ENCODE measurements at regions not wholly inside any gene's neighbourhood (a gene's known extent, or its start where the extent isn't known, plus 50 kb on each side); places are given as distances from the start of the nearest gene placed in this dataset.

GRCh38 chr2:147224070-147224469, 620.8 kb upstream of the ACVR2A start:
- H3K4me3 ChIP-seq (ENCODE audit: low read depth, low read length): no peak overlapping the region
- H3K36me3 ChIP-seq (ENCODE audit: insufficient read depth, low read length): no peaks in the 10 kb centered on the region
- H3K27ac ChIP-seq (ENCODE audit: low read depth, low read length): no peak overlapping the region
- no peaks in the 10 kb centered on the region for H3K4me1 ChIP-seq (ENCODE audit: control insufficient read depth, insufficient read depth, low read length, unreplicated experiment)
- no peaks in the 10 kb centered on the region for H3K79me2 ChIP-seq (ENCODE audit: control insufficient read depth, insufficient read depth, low read length, unreplicated experiment)
- no peak overlapping the region for H2AFZ ChIP-seq (ENCODE audit: low read length, unreplicated experiment)
- no peaks in the 10 kb centered on the region for H3K27me3 ChIP-seq (ENCODE audit: insufficient read depth, low read length)

GRCh38 chr2:147223553-147224060, 621.2 kb upstream of the ACVR2A start:
- no peaks in the 10 kb centered on the region for H3K36me3 ChIP-seq (ENCODE audit: insufficient read depth, low read length)
- no peak overlapping the region for H3K4me3 ChIP-seq (ENCODE audit: low read depth, low read length)
- H3K4me1 ChIP-seq (ENCODE audit: control insufficient read depth, insufficient read depth, low read length, unreplicated experiment): no peaks in the 10 kb centered on the region
- no peaks in the 10 kb centered on the region for H3K79me2 ChIP-seq (ENCODE audit: control insufficient read depth, insufficient read depth, low read length, unreplicated experiment)
- H3K27ac ChIP-seq (ENCODE audit: low read depth, low read length): no peak overlapping the region
- no peak overlapping the region for H2AFZ ChIP-seq (ENCODE audit: low read length, unreplicated experiment)
- no peaks in the 10 kb centered on the region for H3K27me3 ChIP-seq (ENCODE audit: insufficient read depth, low read length)

GRCh38 chr2:147223119-147223518, 621.7 kb upstream of the ACVR2A start:
- Histone ChIP-seq H3K36me3 (ENCODE audit: insufficient read depth, low read length) (no peaks in the 10 kb centered on the region), H3K4me3 (ENCODE audit: low read depth, low read length) (no peak overlapping the region), H3K27me3 (ENCODE audit: insufficient read depth, low read length) (no peaks in the 10 kb centered on the region), H3K79me2 (ENCODE audit: control insufficient read depth, insufficient read depth, low read length, unreplicated experiment) (no peaks in the 10 kb centered on the region), H2AFZ (ENCODE audit: low read length, unreplicated experiment) (no peak overlapping the region), H3K4me1 (ENCODE audit: control insufficient read depth, insufficient read depth, low read length, unreplicated experiment) (no peaks in the 10 kb centered on the region), H3K27ac (ENCODE audit: low read depth, low read length) (no peak overlapping the region)

GRCh38 chr2:147222506-147222905, 622.3 kb upstream of the ACVR2A start:
- Histone ChIP-seq H3K27ac (ENCODE audit: low read depth, low read length) (no peak overlapping the region), H3K4me3 (ENCODE audit: low read depth, low read length) (no peak overlapping the region), H3K36me3 (ENCODE audit: insufficient read depth, low read length) (no peaks in the 10 kb centered on the region), H3K79me2 (ENCODE audit: control insufficient read depth, insufficient read depth, low read length, unreplicated experiment) (no peaks in the 10 kb centered on the region), H2AFZ (ENCODE audit: low read length, unreplicated experiment) (no peak overlapping the region), H3K4me1 (ENCODE audit: control insufficient read depth, insufficient read depth, low read length, unreplicated experiment) (no peaks in the 10 kb centered on the region), H3K27me3 (ENCODE audit: insufficient read depth, low read length) (no peaks in the 10 kb centered on the region)

GRCh38 chr2:147214914-147215313, 629.9 kb upstream of the ACVR2A start:
- Histone ChIP-seq H3K36me3 (ENCODE audit: insufficient read depth, low read length) (no peaks in the 10 kb centered on the region), H3K27me3 (ENCODE audit: insufficient read depth, low read length) (no peaks in the 10 kb centered on the region), H3K79me2 (ENCODE audit: control insufficient read depth, insufficient read depth, low read length, unreplicated experiment) (no peaks in the 10 kb centered on the region), H3K4me3 (ENCODE audit: low read depth, low read length) (no peak overlapping the region), H2AFZ (ENCODE audit: low read length, unreplicated experiment) (no peak overlapping the region), H3K27ac (ENCODE audit: low read depth, low read length) (no peak overlapping the region), H3K4me1 (ENCODE audit: control insufficient read depth, insufficient read depth, low read length, unreplicated experiment) (no peaks in the 10 kb centered on the region)

GRCh38 chr2:147211484-147211883, 633.3 kb upstream of the ACVR2A start:
- no peak overlapping the region for H2AFZ ChIP-seq (ENCODE audit: low read length, unreplicated experiment)
- no peaks in the 10 kb centered on the region for H3K27me3 ChIP-seq (ENCODE audit: insufficient read depth, low read length)
- H3K79me2 ChIP-seq (ENCODE audit: control insufficient read depth, insufficient read depth, low read length, unreplicated experiment): no peaks in the 10 kb centered on the region
- no peak overlapping the region for H3K4me3 ChIP-seq (ENCODE audit: low read depth, low read length)
- no peaks in the 10 kb centered on the region for H3K36me3 ChIP-seq (ENCODE audit: insufficient read depth, low read length)
- H3K4me1 ChIP-seq (ENCODE audit: control insufficient read depth, insufficient read depth, low read length, unreplicated experiment): no peaks in the 10 kb centered on the region
- no peak overlapping the region for H3K27ac ChIP-seq (ENCODE audit: low read depth, low read length)

GRCh38 chr2:147204102-147204501, 640.7 kb upstream of the ACVR2A start:
- no peaks in the 10 kb centered on the region for H3K36me3 ChIP-seq (ENCODE audit: insufficient read depth, low read length)
- no peaks in the 10 kb centered on the region for H3K79me2 ChIP-seq (ENCODE audit: control insufficient read depth, insufficient read depth, low read length, unreplicated experiment)
- H3K4me3 ChIP-seq (ENCODE audit: low read depth, low read length): no peak overlapping the region
- no peak overlapping the region for H2AFZ ChIP-seq (ENCODE audit: low read length, unreplicated experiment)
- H3K27ac ChIP-seq (ENCODE audit: low read depth, low read length): no peak overlapping the region
- H3K4me1 ChIP-seq (ENCODE audit: control insufficient read depth, insufficient read depth, low read length, unreplicated experiment): no peaks in the 10 kb centered on the region
- no peaks in the 10 kb centered on the region for H3K27me3 ChIP-seq (ENCODE audit: insufficient read depth, low read length)

- H3K27ac ChIP-seq (ENCODE audit: low read depth, low read length): no peak overlapping the region
- no peak overlapping the region for H3K4me3 ChIP-seq (ENCODE audit: low read depth, low read length)
- no peaks in the 10 kb centered on the region for H3K36me3 ChIP-seq (ENCODE audit: insufficient read depth, low read length)
- H3K27me3 ChIP-seq (ENCODE audit: insufficient read depth, low read length): no peaks in the 10 kb centered on the region
- no peaks in the 10 kb centered on the region for H3K79me2 ChIP-seq (ENCODE audit: control insufficient read depth, insufficient read depth, low read length, unreplicated experiment)
- no peaks in the 10 kb centered on the region for H3K4me1 ChIP-seq (ENCODE audit: control insufficient read depth, insufficient read depth, low read length, unreplicated experiment)
- H2AFZ ChIP-seq (ENCODE audit: low read length, unreplicated experiment): no peak overlapping the region
Measured at GRCh38 chr2:147198651-147199171, 646.1 kb upstream of the ACVR2A start.

- Histone ChIP-seq H3K27me3 (ENCODE audit: insufficient read depth, low read length) (no peaks in the 10 kb centered on the region), H3K27ac (ENCODE audit: low read depth, low read length) (no peak overlapping the region), H3K4me3 (ENCODE audit: low read depth, low read length) (no peak overlapping the region), H3K4me1 (ENCODE audit: control insufficient read depth, insufficient read depth, low read length, unreplicated experiment) (no peaks in the 10 kb centered on the region), H3K79me2 (ENCODE audit: control insufficient read depth, insufficient read depth, low read length, unreplicated experiment) (no peaks in the 10 kb centered on the region), H3K36me3 (ENCODE audit: insufficient read depth, low read length) (no peaks in the 10 kb centered on the region), H2AFZ (ENCODE audit: low read length, unreplicated experiment) (no peak overlapping the region)
Measured at GRCh38 chr2:147197754-147198483, 646.9 kb upstream of the ACVR2A start.

- no peaks in the 10 kb centered on the region for H3K36me3 ChIP-seq (ENCODE audit: insufficient read depth, low read length)
- no peaks in the 10 kb centered on the region for H3K79me2 ChIP-seq (ENCODE audit: control insufficient read depth, insufficient read depth, low read length, unreplicated experiment)
- no peaks in the 10 kb centered on the region for H3K4me1 ChIP-seq (ENCODE audit: control insufficient read depth, insufficient read depth, low read length, unreplicated experiment)
- no peak overlapping the region for H3K4me3 ChIP-seq (ENCODE audit: low read depth, low read length)
- H3K27me3 ChIP-seq (ENCODE audit: insufficient read depth, low read length): no peaks in the 10 kb centered on the region
- H3K27ac ChIP-seq (ENCODE audit: low read depth, low read length): no peak overlapping the region
- no peak overlapping the region for H2AFZ ChIP-seq (ENCODE audit: low read length, unreplicated experiment)
Measured at GRCh38 chr2:147182260-147182659, 662.6 kb upstream of the ACVR2A start.

GRCh38 chr2:147181351-147182029, 663.3 kb upstream of the ACVR2A start:
- Histone ChIP-seq H3K79me2 (ENCODE audit: control insufficient read depth, insufficient read depth, low read length, unreplicated experiment) (no peaks in the 10 kb centered on the region), H3K27me3 (ENCODE audit: insufficient read depth, low read length) (no peaks in the 10 kb centered on the region), H3K4me1 (ENCODE audit: control insufficient read depth, insufficient read depth, low read length, unreplicated experiment) (no peaks in the 10 kb centered on the region), H3K27ac (ENCODE audit: low read depth, low read length) (no peak overlapping the region), H2AFZ (ENCODE audit: low read length, unreplicated experiment) (no peak overlapping the region), H3K4me3 (ENCODE audit: low read depth, low read length) (no peak overlapping the region), H3K36me3 (ENCODE audit: insufficient read depth, low read length) (no peaks in the 10 kb centered on the region)
